ENCODE measurements at regions not wholly inside any gene's neighbourhood (a gene's known extent, or its start where the extent isn't known, plus 50 kb on each side); places are given as distances from the start of the nearest gene placed in this dataset.
"Not testable (repeated sequence)": the region's sequence is repeated elsewhere in the genome, so short reads cannot be mapped to it uniquely, and the experiment has no call there.

- TF ChIP-seq CTCF (IDR thresholded peaks at IDR 0.05); POLR2A (IDR thresholded peaks at IDR 0.05; ENCODE audit: low read depth); POLR2AphosphoS5 (IDR thresholded peaks at IDR 0.05); EP300 (IDR thresholded peaks at IDR 0.05): not testable (repeated sequence)
Observed at GRCh38 chr12:127048525-127048924, 1218.4 kb upstream of the TMEM132C start.
